ENCODE measurements at regions not wholly inside any gene's neighbourhood (a gene's known extent, or its start where the extent isn't known, plus 50 kb on each side); places are given as distances from the start of the nearest gene placed in this dataset.
"Not testable (repeated sequence)": the region's sequence is repeated elsewhere in the genome, so short reads cannot be mapped to it uniquely, and the experiment has no call there.

DNA sequence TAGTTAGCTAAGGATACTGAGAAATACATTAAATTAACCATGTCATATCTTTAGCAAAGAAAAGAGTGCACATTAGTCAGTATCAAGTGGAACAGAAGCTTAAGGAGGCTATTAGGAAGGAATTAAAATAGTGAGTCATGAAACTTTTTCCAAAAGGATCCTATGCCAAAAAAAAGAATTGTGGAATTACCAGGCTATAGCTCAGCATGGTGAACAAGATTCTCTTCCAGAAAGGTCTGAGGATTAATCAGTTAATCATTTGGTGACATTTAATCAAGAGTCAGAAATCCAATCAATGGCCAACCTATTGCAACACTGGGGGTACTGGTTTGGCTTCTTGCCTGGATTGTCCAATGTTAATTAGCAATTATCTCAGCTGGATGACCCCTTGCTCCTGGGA is 244.5 kb upstream of the NMUR2 start:
- Histone ChIP-seq H3K27ac (ENCODE audit: low read depth in 1 of 2, low read length in 1 of 2) (no peak overlapping the region), H3K9me3 (ENCODE audit: control insufficient read depth in 2 of 2, insufficient read depth in 1 of 2, low read length in 1 of 2) (no peaks in the 10 kb centered on the region), H3K4me1 (ENCODE audit: control insufficient read depth in 2 of 2, insufficient read depth in 2 of 2, low read length in 2 of 2) (no peaks in the 10 kb centered on the region), H3K27me3 (ENCODE audit: control insufficient read depth in 2 of 2, insufficient read depth in 1 of 2, low read length in 1 of 2) (no peaks in the 10 kb centered on the region), H3K4me3 (ENCODE audit: low read length in 2 of 2) (no peak overlapping the region), H3K36me3 (ENCODE audit: control insufficient read depth in 2 of 2, insufficient read depth in 2 of 2, low read length in 1 of 2) (no peaks in the 10 kb centered on the region)
- DNase-seq (ENCODE audit: low read depth in 6 of 9, low spot score in 9 of 9) = no peak

DNA sequence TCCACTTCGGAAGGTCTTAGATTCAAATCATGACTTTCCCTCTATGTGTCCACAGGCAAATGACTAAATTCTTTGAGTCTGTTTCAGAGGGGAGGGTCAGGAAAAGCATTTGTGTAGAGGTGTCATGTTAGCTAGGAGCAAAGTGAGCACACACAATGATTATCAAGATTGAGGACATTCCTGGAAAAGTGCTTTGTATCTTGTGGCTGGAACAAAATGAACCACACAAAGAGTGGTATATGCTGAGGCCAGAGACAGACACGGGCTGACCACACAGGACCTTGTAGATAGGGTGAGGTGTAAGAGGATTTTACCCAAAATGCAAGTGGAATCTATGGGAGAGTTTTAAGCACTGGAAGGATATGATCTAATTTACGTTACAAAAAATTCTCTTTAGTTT is 245.3 kb upstream of the NMUR2 start:
- Histone ChIP-seq H3K36me3 (ENCODE audit: control insufficient read depth in 2 of 2, insufficient read depth in 2 of 2, low read length in 1 of 2) (no peaks in the 10 kb centered on the region), H3K27me3 (ENCODE audit: control insufficient read depth in 2 of 2, insufficient read depth in 1 of 2, low read length in 1 of 2) (no peaks in the 10 kb centered on the region), H3K4me1 (ENCODE audit: control insufficient read depth in 2 of 2, insufficient read depth in 2 of 2, low read length in 2 of 2) (no peaks in the 10 kb centered on the region), H3K9me3 (ENCODE audit: control insufficient read depth in 2 of 2, insufficient read depth in 1 of 2, low read length in 1 of 2) (no peaks in the 10 kb centered on the region), H3K27ac (ENCODE audit: low read depth in 1 of 2, low read length in 1 of 2) (no peak overlapping the region), H3K4me3 (ENCODE audit: low read length in 2 of 2) (no peak overlapping the region)
- WGBS = 73% methylated on average over 3 of the region's 3 CpGs
- no peak for DNase-seq (ENCODE audit: low read depth in 6 of 9, low spot score in 9 of 9)

GRCh38 chr5:152659470-152659869 is 254.4 kb upstream of the NMUR2 start:
- DNase-seq (ENCODE audit: low read depth in 6 of 9, low spot score in 9 of 9); H3K27ac ChIP-seq (ENCODE audit: low read depth in 1 of 2, low read length in 1 of 2); H3K27me3 ChIP-seq (ENCODE audit: control insufficient read depth in 2 of 2, insufficient read depth in 1 of 2, low read length in 1 of 2); H3K9me3 ChIP-seq (ENCODE audit: control insufficient read depth in 2 of 2, insufficient read depth in 1 of 2, low read length in 1 of 2); H3K36me3 ChIP-seq (ENCODE audit: control insufficient read depth in 2 of 2, insufficient read depth in 2 of 2, low read length in 1 of 2); H3K4me1 ChIP-seq (ENCODE audit: control insufficient read depth in 2 of 2, insufficient read depth in 2 of 2, low read length in 2 of 2); H3K4me3 ChIP-seq (ENCODE audit: low read length in 2 of 2): not testable (repeated sequence)
- 86% methylated on average over 18 of the region's 18 CpGs for WGBS

DNA sequence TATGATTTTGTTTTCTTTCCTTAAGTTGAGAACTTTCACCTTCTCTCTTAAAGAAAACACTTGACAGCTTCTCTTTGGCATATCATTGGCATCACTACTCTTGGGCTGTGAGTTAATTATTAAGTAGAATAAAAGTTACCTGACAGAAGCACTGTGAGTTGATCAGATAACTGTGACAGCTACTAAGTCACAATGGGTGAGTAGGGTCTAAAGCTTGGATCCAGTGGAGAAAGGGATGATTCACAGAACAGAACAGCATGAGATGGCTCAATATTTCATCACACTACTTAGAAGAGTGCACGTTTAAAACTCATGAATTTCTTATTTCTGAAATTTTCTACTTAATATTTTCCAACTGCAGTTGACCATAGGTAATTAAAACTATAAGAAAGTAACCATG is 268.5 kb upstream of the NMUR2 start:
- Histone ChIP-seq H3K9me3 (ENCODE audit: control insufficient read depth in 2 of 2, insufficient read depth in 1 of 2, low read length in 1 of 2) (no peaks in the 10 kb centered on the region), H3K4me1 (ENCODE audit: control insufficient read depth in 2 of 2, insufficient read depth in 2 of 2, low read length in 2 of 2) (no peaks in the 10 kb centered on the region), H3K27ac (ENCODE audit: low read depth in 1 of 2, low read length in 1 of 2) (no peak overlapping the region), H3K27me3 (ENCODE audit: control insufficient read depth in 2 of 2, insufficient read depth in 1 of 2, low read length in 1 of 2) (no peaks in the 10 kb centered on the region), H3K36me3 (ENCODE audit: control insufficient read depth in 2 of 2, insufficient read depth in 2 of 2, low read length in 1 of 2) (no peaks in the 10 kb centered on the region), H3K4me3 (ENCODE audit: low read length in 2 of 2) (no peak overlapping the region)
- 80% methylated on average over 1 of the region's 1 CpG for WGBS
- DNase-seq (ENCODE audit: low read depth in 6 of 9, low spot score in 9 of 9) = no peak

DNA sequence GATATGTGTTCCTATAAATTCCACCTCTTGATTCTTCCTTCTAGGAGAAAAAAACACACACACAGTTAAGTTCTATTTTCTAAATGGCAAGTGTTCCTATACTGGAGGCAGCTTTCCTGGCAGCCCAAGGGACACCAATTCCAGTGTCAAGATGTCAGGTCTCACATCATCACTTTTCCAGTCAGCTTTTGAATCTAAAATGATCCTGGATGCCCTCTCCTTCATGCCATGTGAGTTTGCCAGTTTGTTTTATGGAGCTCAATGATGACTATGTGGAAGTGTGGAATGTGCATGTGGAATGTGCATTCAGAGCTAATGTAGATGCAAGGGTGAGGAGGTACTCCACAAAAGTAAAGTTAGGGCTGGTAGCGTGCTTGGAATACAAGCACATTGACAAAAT is 269.3 kb upstream of the NMUR2 start:
- WGBS = 96% methylated on average over 1 of the region's 1 CpG
- Histone ChIP-seq H3K27me3 (ENCODE audit: control insufficient read depth in 2 of 2, insufficient read depth in 1 of 2, low read length in 1 of 2) (no peaks in the 10 kb centered on the region), H3K4me3 (ENCODE audit: low read length in 2 of 2) (no peak overlapping the region), H3K36me3 (ENCODE audit: control insufficient read depth in 2 of 2, insufficient read depth in 2 of 2, low read length in 1 of 2) (no peaks in the 10 kb centered on the region), H3K9me3 (ENCODE audit: control insufficient read depth in 2 of 2, insufficient read depth in 1 of 2, low read length in 1 of 2) (no peaks in the 10 kb centered on the region), H3K4me1 (ENCODE audit: control insufficient read depth in 2 of 2, insufficient read depth in 2 of 2, low read length in 2 of 2) (no peaks in the 10 kb centered on the region), H3K27ac (ENCODE audit: low read depth in 1 of 2, low read length in 1 of 2) (no peak overlapping the region)
- DNase-seq (ENCODE audit: low read depth in 6 of 9, low spot score in 9 of 9) = no peak

GRCh38 chr5:152676196-152676595 is 271.1 kb upstream of the NMUR2 start:
- no peak for DNase-seq (ENCODE audit: low read depth in 6 of 9, low spot score in 9 of 9)
- WGBS = 56% methylated on average over 5 of the region's 5 CpGs
- H3K4me1 ChIP-seq (ENCODE audit: control insufficient read depth in 2 of 2, insufficient read depth in 2 of 2, low read length in 2 of 2) = no peaks in the 10 kb centered on the region

GRCh38 chr5:152683205-152683604 is 278.1 kb upstream of the NMUR2 start:
- whole genome bisulfite sequencing = 90% methylated on average over 1 of the region's 1 CpG
- Histone ChIP-seq H3K4me3 (ENCODE audit: low read length in 2 of 2) (no peak overlapping the region), H3K36me3 (ENCODE audit: control insufficient read depth in 2 of 2, insufficient read depth in 2 of 2, low read length in 1 of 2) (no peaks in the 10 kb centered on the region), H3K9me3 (ENCODE audit: control insufficient read depth in 2 of 2, insufficient read depth in 1 of 2, low read length in 1 of 2) (peaks cover 0 to 5% of the 10 kb centered on the region in 2 donors), H3K4me1 (ENCODE audit: control insufficient read depth in 2 of 2, insufficient read depth in 2 of 2, low read length in 2 of 2) (no peaks in the 10 kb centered on the region), H3K27me3 (ENCODE audit: control insufficient read depth in 2 of 2, insufficient read depth in 1 of 2, low read length in 1 of 2) (no peaks in the 10 kb centered on the region), H3K27ac (ENCODE audit: low read depth in 1 of 2, low read length in 1 of 2) (no peak overlapping the region)
- no peak for DNase-seq (ENCODE audit: low read depth in 6 of 9, low spot score in 9 of 9)

More at GRCh38 chr5:152676196-152676595, 271.1 kb upstream of the NMUR2 start:
- Histone ChIP-seq H3K27me3 (ENCODE audit: control insufficient read depth in 2 of 2, insufficient read depth in 1 of 2, low read length in 1 of 2) (no peaks in the 10 kb centered on the region), H3K27ac (ENCODE audit: low read depth in 1 of 2, low read length in 1 of 2) (no peak overlapping the region), H3K9me3 (ENCODE audit: control insufficient read depth in 2 of 2, insufficient read depth in 1 of 2, low read length in 1 of 2) (no peaks in the 10 kb centered on the region), H3K36me3 (ENCODE audit: control insufficient read depth in 2 of 2, insufficient read depth in 2 of 2, low read length in 1 of 2) (no peaks in the 10 kb centered on the region), H3K4me3 (ENCODE audit: low read length in 2 of 2) (no peak overlapping the region)

DNA sequence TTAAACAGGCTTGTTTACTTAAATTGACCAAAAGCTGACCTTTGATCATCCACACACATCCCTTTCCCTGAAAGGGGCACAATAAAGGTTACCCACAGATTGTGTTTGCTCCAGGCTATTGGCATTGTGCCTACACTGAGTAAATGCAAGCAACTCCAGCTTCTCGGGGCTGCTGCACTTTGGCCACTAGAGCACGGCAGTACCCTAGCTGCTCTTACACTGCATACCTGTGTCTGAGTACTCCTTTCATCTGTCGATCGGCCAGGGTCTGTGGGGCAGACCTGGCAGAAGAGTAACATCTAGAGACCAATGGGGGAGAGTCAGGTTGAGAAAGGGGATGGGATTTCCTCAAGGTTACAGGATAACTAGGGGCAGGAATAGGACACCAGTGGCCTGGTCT is 281.9 kb upstream of the NMUR2 start:
- 97% methylated on average over 4 of the region's 4 CpGs for WGBS
- Histone ChIP-seq H3K27me3 (ENCODE audit: control insufficient read depth in 2 of 2, insufficient read depth in 1 of 2, low read length in 1 of 2) (no peaks in the 10 kb centered on the region), H3K36me3 (ENCODE audit: control insufficient read depth in 2 of 2, insufficient read depth in 2 of 2, low read length in 1 of 2) (no peaks in the 10 kb centered on the region), H3K27ac (ENCODE audit: low read depth in 1 of 2, low read length in 1 of 2) (no peak overlapping the region), H3K4me1 (ENCODE audit: control insufficient read depth in 2 of 2, insufficient read depth in 2 of 2, low read length in 2 of 2) (no peaks in the 10 kb centered on the region), H3K4me3 (ENCODE audit: low read length in 2 of 2) (no peak overlapping the region), H3K9me3 (ENCODE audit: control insufficient read depth in 2 of 2, insufficient read depth in 1 of 2, low read length in 1 of 2) (peaks cover 0 to 9% of the 10 kb centered on the region in 2 donors)
- DNase-seq (ENCODE audit: low read depth in 6 of 9, low spot score in 9 of 9) = no peak

GRCh38 chr5:152688561-152689249 is 283.6 kb upstream of the NMUR2 start:
- peaks cover 0 to 9% of the 10 kb centered on the region in 2 donors for H3K9me3 ChIP-seq (ENCODE audit: control insufficient read depth in 2 of 2, insufficient read depth in 1 of 2, low read length in 1 of 2)
- H3K27ac ChIP-seq (ENCODE audit: low read depth in 1 of 2, low read length in 1 of 2) = no peak overlapping the region
- no peaks in the 10 kb centered on the region for H3K36me3 ChIP-seq (ENCODE audit: control insufficient read depth in 2 of 2, insufficient read depth in 2 of 2, low read length in 1 of 2)
- no peaks in the 10 kb centered on the region for H3K4me1 ChIP-seq (ENCODE audit: control insufficient read depth in 2 of 2, insufficient read depth in 2 of 2, low read length in 2 of 2)
- DNase-seq (ENCODE audit: low read depth in 6 of 9, low spot score in 9 of 9) = no peak
- WGBS = 86% methylated on average over 3 of the region's 3 CpGs
- no peak overlapping the region for H3K4me3 ChIP-seq (ENCODE audit: low read length in 2 of 2)
- H3K27me3 ChIP-seq (ENCODE audit: control insufficient read depth in 2 of 2, insufficient read depth in 1 of 2, low read length in 1 of 2) = no peaks in the 10 kb centered on the region
